SK-N-SH treated with all-trans-retinoic acid at 6 μM for 48 hours (cell line): ENCODE measurements at regions not wholly inside any gene's neighbourhood (a gene's known extent, or its start where the extent isn't known, plus 50 kb on each side); places are given as distances from the start of the nearest gene placed in this dataset.

Experiments used
- ATAC-seq: fragments of 200-7000 bp; cut with Tn5 transposase; 3 replicates; pipeline ENCODE4 v1.9.1; 2020; ENCODE audit warnings: mild to moderate bottlenecking, moderate library complexity
- ARNTL ChIP-seq: fragments of 450-650 bp; formaldehyde crosslinking; IDR thresholded peaks from 2 replicates; pipeline ENCODE4 v1.5.0; 2020; ENCODE audit warnings: low read depth, mild to moderate bottlenecking, moderate library complexity, borderline replicate concordance
- BACH2 ChIP-seq: fragments of 250-450 bp; sonication (Bioruptor Pico); IDR thresholded peaks from 2 replicates; pipeline ENCODE4 v1.9.0; 2021; ENCODE audit warnings: mild to moderate bottlenecking, borderline replicate concordance
- CSDC2 ChIP-seq: fragments of 250-450 bp; sonication (Bioruptor Pico); IDR thresholded peaks from 2 replicates; pipeline ENCODE4 v1.5.0; 2020; ENCODE audit warnings: mild to moderate bottlenecking, moderate library complexity
- ESRRG ChIP-seq: fragments of 250-450 bp; sonication (Bioruptor Pico); IDR thresholded peaks from 2 replicates; pipeline ENCODE4 v1.6.1; 2021; ENCODE audit warnings: mild to moderate bottlenecking
- GLIS3 ChIP-seq: fragments of 250-450 bp; sonication (Bioruptor Pico); IDR thresholded peaks from 2 replicates; pipeline ENCODE4 v1.5.0; 2020; ENCODE audit warnings: mild to moderate bottlenecking, moderate library complexity
- ISL1 ChIP-seq: fragments of 250-450 bp; sonication (Bioruptor Pico); IDR thresholded peaks from 2 replicates; pipeline ENCODE4 v2.1.2; 2022; ENCODE audit warnings: mild to moderate bottlenecking, moderate library complexity
- OSR1 ChIP-seq: fragments of 250-450 bp; sonication (Bioruptor Pico); IDR thresholded peaks from 2 replicates; pipeline ENCODE4 v1.8.0; 2022; ENCODE audit warnings: moderate library complexity, mild to moderate bottlenecking, inconsistent platforms
- PPARA ChIP-seq: fragments of 250-450 bp; sonication (Bioruptor Pico); IDR thresholded peaks from 2 replicates; pipeline ENCODE4 v1.5.0; 2020; ENCODE audit warnings: mild to moderate bottlenecking, borderline replicate concordance
- RARB ChIP-seq: fragments of 250-450 bp; sonication (Bioruptor Pico); IDR thresholded peaks from 2 replicates; pipeline ENCODE4 v1.8.0; 2021; ENCODE audit warnings: mild to moderate bottlenecking, moderate library complexity
- TCF4 ChIP-seq: fragments of 250-450 bp; sonication (Bioruptor Pico); IDR thresholded peaks from 2 replicates; pipeline ENCODE4 v1.8.0; 2021; ENCODE audit warnings: mild to moderate bottlenecking, moderate library complexity, borderline replicate concordance
- TOX ChIP-seq: fragments of 250-450 bp; sonication (Bioruptor Pico); IDR thresholded peaks from 2 replicates; pipeline ENCODE4 v1.8.0; 2021; ENCODE audit warnings: mild to moderate bottlenecking, moderate library complexity, borderline replicate concordance
- ZFP3 ChIP-seq: fragments of 250-450 bp; sonication (Bioruptor Pico); IDR thresholded peaks from 2 replicates; pipeline ENCODE4 v1.5.0; 2020; ENCODE audit warnings: mild to moderate bottlenecking, moderate library complexity
- ZFP30 ChIP-seq: fragments of 450-650 bp; formaldehyde crosslinking; IDR thresholded peaks from 2 replicates; pipeline ENCODE4 v1.5.0; 2022; ENCODE audit warnings: mild to moderate bottlenecking, moderate library complexity
- ZNF565 ChIP-seq: fragments of 450-650 bp; formaldehyde crosslinking; conservative IDR thresholded peaks from 2 replicates; pipeline ENCODE4 v1.5.0; 2020; ENCODE audit warnings: low read depth, mild to moderate bottlenecking, moderate library complexity
- ZNF70 ChIP-seq: fragments of 450-650 bp; formaldehyde crosslinking; IDR thresholded peaks from 2 replicates; pipeline ENCODE4 v1.5.0; 2020; ENCODE audit warnings: mild to moderate bottlenecking, moderate library complexity
- ZNF8 ChIP-seq: fragments of 450-650 bp; formaldehyde crosslinking; IDR thresholded peaks from 2 replicates; pipeline ENCODE4 v1.5.0; 2020; ENCODE audit warnings: mild to moderate bottlenecking, moderate library complexity
- TF ChIP-seq, protein P1 (sequence below): fragments of 250-450 bp; sonication (Bioruptor Pico); IDR thresholded peaks from 2 replicates; pipeline ENCODE4 v1.5.1; 2020; ENCODE audit warnings: low read depth, mild to moderate bottlenecking, moderate library complexity
- TF ChIP-seq, protein P2 (sequence below): fragments of 250-450 bp; sonication (Bioruptor Pico); IDR thresholded peaks from 2 replicates; pipeline ENCODE4 v1.8.0; 2020; ENCODE audit warnings: mild to moderate bottlenecking, moderate library complexity, borderline replicate concordance
- TF ChIP-seq, protein P3 (sequence below): fragments of 250-450 bp; sonication (Bioruptor Pico); IDR thresholded peaks from 2 replicates; pipeline ENCODE4 v1.5.1; 2021; ENCODE audit warnings: mild to moderate bottlenecking, moderate library complexity

DNA sequence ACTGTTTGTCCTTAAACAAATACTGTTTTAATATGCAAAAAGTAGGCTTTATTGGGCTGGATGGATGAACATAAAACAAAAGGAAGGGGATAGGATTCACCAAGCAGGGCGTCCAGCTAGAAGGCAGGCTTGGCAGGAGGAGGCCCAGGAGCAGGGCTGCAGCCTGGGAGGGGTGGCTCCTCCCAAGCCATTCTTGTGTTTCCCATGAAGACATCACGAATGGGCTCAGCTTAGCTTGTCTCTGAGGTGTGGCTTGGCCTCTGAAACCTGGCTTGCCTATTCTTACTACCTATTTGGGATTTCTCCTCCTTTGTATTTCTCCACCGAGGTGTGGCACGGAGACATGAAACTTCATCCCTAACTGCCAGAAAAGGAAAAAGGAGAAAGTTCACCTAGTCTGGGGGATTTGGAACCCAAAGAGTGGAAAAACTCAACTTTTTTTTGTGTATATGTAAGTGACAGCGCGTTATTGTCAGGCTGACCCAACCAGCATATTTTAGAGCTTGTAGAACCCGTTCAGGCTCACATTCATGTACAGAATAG is 481.9 kb upstream of the SPRED2 start:
- no peak for ATAC-seq
- TF ChIP-seq, protein P1, sequence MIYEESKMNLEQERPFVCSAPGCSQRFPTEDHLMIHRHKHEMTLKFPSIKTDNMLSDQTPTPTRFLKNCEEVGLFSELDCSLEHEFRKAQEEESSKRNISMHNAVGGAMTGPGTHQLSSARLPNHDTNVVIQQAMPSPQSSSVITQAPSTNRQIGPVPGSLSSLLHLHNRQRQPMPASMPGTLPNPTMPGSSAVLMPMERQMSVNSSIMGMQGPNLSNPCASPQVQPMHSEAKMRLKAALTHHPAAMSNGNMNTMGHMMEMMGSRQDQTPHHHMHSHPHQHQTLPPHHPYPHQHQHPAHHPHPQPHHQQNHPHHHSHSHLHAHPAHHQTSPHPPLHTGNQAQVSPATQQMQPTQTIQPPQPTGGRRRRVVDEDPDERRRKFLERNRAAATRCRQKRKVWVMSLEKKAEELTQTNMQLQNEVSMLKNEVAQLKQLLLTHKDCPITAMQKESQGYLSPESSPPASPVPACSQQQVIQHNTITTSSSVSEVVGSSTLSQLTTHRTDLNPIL (CRISPR knock-in tag), result no peak
- TF ChIP-seq CSDC2 (CRISPR knock-in tag), result no peak
- TF ChIP-seq ARNTL, result no peak
- TF ChIP-seq, protein P2, sequence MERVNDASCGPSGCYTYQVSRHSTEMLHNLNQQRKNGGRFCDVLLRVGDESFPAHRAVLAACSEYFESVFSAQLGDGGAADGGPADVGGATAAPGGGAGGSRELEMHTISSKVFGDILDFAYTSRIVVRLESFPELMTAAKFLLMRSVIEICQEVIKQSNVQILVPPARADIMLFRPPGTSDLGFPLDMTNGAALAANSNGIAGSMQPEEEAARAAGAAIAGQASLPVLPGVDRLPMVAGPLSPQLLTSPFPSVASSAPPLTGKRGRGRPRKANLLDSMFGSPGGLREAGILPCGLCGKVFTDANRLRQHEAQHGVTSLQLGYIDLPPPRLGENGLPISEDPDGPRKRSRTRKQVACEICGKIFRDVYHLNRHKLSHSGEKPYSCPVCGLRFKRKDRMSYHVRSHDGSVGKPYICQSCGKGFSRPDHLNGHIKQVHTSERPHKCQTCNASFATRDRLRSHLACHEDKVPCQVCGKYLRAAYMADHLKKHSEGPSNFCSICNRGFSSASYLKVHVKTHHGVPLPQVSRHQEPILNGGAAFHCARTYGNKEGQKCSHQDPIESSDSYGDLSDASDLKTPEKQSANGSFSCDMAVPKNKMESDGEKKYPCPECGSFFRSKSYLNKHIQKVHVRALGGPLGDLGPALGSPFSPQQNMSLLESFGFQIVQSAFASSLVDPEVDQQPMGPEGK, result no peak
- no peak for TF ChIP-seq BACH2 (CRISPR knock-in tag)
- TF ChIP-seq ISL1 (CRISPR knock-in tag), result no peak
- TF ChIP-seq ZFP30 (CRISPR knock-in tag), result no peak
- no peak for TF ChIP-seq TCF4
- no peak for TF ChIP-seq GLIS3 (CRISPR knock-in tag)
- TF ChIP-seq OSR1 (CRISPR knock-in tag), result no peak
- no peak for TF ChIP-seq TOX
- no peak for TF ChIP-seq ZNF70
- TF ChIP-seq ESRRG (CRISPR knock-in tag), result no peak
- TF ChIP-seq, all 23 proteins: peak for 0

DNA sequence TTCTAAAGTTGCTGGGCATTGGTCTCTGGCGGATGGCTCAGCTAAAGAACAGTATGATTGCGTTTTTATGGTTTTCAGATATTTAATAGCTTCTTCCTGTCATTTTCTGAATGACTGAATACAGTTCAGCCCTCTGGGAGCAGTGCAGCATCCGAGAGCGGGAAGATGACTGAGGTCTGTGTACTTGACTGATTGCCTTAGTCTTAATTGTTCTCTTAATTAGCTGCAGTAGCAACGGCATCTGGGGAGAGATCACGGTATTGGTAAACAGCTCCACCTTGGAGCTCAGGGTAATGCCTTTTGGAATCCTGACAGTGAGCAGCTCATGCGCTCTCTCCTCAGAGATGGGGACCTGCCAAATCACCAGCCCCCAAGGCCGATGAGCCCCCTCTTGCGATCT is 481.4 kb upstream of the SPRED2 start:
- no peak for ATAC-seq
- TF ChIP-seq ESRRG (CRISPR knock-in tag) (no peak), ARNTL (no peak), ZNF565 (no peak), ISL1 (CRISPR knock-in tag) (no peak), ZFP3 (no peak), ZNF8 (CRISPR knock-in tag) (no peak), ZNF70 (no peak), PPARA (CRISPR knock-in tag) (no peak), OSR1 (CRISPR knock-in tag) (no peak), ZFP30 (CRISPR knock-in tag) (no peak)
- TF ChIP-seq, protein P2, result no peak
- TF ChIP-seq, protein P1 (CRISPR knock-in tag), result no peak
- TF ChIP-seq, protein P3, sequence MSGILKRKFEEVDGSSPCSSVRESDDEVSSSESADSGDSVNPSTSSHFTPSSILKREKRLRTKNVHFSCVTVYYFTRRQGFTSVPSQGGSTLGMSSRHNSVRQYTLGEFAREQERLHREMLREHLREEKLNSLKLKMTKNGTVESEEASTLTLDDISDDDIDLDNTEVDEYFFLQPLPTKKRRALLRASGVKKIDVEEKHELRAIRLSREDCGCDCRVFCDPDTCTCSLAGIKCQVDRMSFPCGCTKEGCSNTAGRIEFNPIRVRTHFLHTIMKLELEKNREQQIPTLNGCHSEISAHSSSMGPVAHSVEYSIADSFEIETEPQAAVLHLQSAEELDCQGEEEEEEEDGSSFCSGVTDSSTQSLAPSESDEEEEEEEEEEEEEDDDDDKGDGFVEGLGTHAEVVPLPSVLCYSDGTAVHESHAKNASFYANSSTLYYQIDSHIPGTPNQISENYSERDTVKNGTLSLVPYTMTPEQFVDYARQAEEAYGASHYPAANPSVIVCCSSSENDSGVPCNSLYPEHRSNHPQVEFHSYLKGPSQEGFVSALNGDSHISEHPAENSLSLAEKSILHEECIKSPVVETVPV, result no peak
- TF ChIP-seq, all 23 proteins: peak for 0

DNA sequence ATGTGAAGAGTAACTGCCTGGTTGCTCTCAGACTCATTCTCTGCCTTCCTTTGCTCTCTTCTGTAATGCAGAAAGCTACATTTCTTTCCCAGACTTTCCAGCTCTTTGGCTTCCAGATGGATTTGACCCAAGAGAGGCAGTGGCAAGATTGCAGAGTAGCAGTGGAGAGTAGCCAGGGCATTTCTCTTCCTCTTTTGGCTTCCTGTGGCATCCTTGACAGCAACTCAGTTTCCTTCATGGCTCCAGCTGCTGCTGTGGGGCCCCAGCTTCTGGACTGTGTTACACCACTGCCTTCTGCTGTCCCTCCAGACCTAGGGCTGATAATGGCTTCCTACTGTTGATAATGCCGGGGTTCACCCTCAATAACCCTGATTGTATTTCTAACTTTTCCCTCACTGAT is 469.4 kb upstream of the SPRED2 start:
- ATAC-seq, result no peak

More for the DNA sequence above, 469.4 kb upstream of the SPRED2 start:
- TF ChIP-seq, protein P1 (CRISPR knock-in tag), result no peak
- TF ChIP-seq, protein P3, result no peak
- TF ChIP-seq GLIS3 (CRISPR knock-in tag) (no peak), OSR1 (CRISPR knock-in tag) (no peak), ZNF565 (no peak), RARB (no peak)
